SK-N-SH treated with all-trans-retinoic acid at 6 μM for 48 hours (cell line): ENCODE measurements at regions not wholly inside any gene's neighbourhood (a gene's known extent, or its start where the extent isn't known, plus 50 kb on each side); places are given as distances from the start of the nearest gene placed in this dataset.

ENCODE experiments used
- ESRRG ChIP-seq: fragments of 250-450 bp; sonication (Bioruptor Pico); IDR thresholded peaks from 2 replicates; pipeline ENCODE4 v1.6.1; 2021; ENCODE audit warnings: mild to moderate bottlenecking
- ISL1 ChIP-seq: fragments of 250-450 bp; sonication (Bioruptor Pico); IDR thresholded peaks from 2 replicates; pipeline ENCODE4 v2.1.2; 2022; ENCODE audit warnings: mild to moderate bottlenecking, moderate library complexity
- OSR1 ChIP-seq: fragments of 250-450 bp; sonication (Bioruptor Pico); IDR thresholded peaks from 2 replicates; pipeline ENCODE4 v1.8.0; 2022; ENCODE audit warnings: moderate library complexity, mild to moderate bottlenecking, inconsistent platforms
- SNAI2 ChIP-seq: fragments of 250-450 bp; sonication (Bioruptor Pico); IDR thresholded peaks from 2 replicates; pipeline ENCODE4 v1.5.0; 2020; ENCODE audit warnings: mild to moderate bottlenecking, moderate library complexity
- TOX ChIP-seq: fragments of 250-450 bp; sonication (Bioruptor Pico); IDR thresholded peaks from 2 replicates; pipeline ENCODE4 v1.8.0; 2021; ENCODE audit warnings: mild to moderate bottlenecking, moderate library complexity, borderline replicate concordance
- ZFP3 ChIP-seq: fragments of 250-450 bp; sonication (Bioruptor Pico); IDR thresholded peaks from 2 replicates; pipeline ENCODE4 v1.5.0; 2020; ENCODE audit warnings: mild to moderate bottlenecking, moderate library complexity
- ZNF70 ChIP-seq: fragments of 450-650 bp; formaldehyde crosslinking; IDR thresholded peaks from 2 replicates; pipeline ENCODE4 v1.5.0; 2020; ENCODE audit warnings: mild to moderate bottlenecking, moderate library complexity
- TF ChIP-seq, protein P1 (sequence below): fragments of 250-450 bp; sonication (Bioruptor Pico); IDR thresholded peaks from 2 replicates; pipeline ENCODE4 v1.5.0; 2020; ENCODE audit warnings: mild to moderate bottlenecking, moderate library complexity
- TF ChIP-seq, protein P2 (sequence below): fragments of 250-450 bp; sonication (Bioruptor Pico); IDR thresholded peaks from 2 replicates; pipeline ENCODE4 v1.8.0; 2020; ENCODE audit warnings: mild to moderate bottlenecking, moderate library complexity, borderline replicate concordance
- TF ChIP-seq, protein P3 (sequence below): fragments of 250-450 bp; sonication (Bioruptor Pico); IDR thresholded peaks from 2 replicates; pipeline ENCODE4 v1.5.1; 2020; ENCODE audit warnings: low read depth, mild to moderate bottlenecking, moderate library complexity
- TF ChIP-seq, protein P4 (sequence below): fragments of 250-450 bp; sonication (Bioruptor Pico); IDR thresholded peaks from 2 replicates; pipeline ENCODE4 v1.8.0; 2021; ENCODE audit warnings: low read depth, mild to moderate bottlenecking, moderate library complexity, borderline replicate concordance
- TF ChIP-seq, protein P5 (sequence below): fragments of 250-450 bp; sonication (Bioruptor Pico); IDR thresholded peaks from 2 replicates; pipeline ENCODE4 v1.5.1; 2021; ENCODE audit warnings: mild to moderate bottlenecking, moderate library complexity

DNA sequence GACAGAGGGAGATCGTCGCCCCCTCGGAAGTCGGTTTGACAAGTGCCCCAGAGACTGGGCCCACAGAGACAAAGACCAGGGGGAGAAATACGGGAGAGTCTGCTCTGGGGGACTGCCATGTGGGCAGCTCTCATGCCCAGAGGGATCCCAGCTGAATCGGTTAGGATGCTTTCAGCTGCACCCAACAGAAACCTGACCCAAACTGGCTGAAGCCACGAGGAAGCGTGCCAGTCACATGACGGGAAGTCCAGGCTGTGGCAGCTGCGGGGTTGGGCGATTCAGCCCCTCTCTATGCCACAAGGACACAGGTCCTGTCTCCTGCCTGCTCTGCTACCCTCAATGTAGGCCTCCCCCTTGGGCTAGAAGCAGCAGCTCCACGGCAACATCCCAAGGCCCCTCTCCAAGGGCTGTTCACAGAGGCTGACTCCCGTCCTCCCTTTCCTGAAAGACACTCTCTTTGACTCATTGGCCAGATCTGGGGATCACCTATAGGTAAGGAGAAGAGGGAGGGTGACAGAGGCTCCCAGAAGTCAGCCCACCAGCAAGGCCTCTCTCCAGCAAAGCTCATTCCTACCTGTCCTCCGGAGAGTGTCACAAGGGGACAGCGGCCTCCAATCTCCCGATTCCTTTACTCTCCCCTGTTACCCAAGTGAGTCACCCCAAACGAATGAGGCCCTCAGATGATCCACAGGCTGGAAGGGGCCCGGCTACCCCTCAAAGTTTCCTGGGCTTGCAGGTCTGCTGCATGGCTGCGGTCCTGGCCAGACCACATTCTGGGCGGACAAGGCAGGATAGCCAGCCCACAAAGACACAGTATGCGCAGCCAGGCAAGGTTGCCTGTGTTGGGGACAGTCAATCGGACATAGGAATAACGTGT is 75.8 kb downstream of the RBFOX3 start:
- TF ChIP-seq, protein P1, sequence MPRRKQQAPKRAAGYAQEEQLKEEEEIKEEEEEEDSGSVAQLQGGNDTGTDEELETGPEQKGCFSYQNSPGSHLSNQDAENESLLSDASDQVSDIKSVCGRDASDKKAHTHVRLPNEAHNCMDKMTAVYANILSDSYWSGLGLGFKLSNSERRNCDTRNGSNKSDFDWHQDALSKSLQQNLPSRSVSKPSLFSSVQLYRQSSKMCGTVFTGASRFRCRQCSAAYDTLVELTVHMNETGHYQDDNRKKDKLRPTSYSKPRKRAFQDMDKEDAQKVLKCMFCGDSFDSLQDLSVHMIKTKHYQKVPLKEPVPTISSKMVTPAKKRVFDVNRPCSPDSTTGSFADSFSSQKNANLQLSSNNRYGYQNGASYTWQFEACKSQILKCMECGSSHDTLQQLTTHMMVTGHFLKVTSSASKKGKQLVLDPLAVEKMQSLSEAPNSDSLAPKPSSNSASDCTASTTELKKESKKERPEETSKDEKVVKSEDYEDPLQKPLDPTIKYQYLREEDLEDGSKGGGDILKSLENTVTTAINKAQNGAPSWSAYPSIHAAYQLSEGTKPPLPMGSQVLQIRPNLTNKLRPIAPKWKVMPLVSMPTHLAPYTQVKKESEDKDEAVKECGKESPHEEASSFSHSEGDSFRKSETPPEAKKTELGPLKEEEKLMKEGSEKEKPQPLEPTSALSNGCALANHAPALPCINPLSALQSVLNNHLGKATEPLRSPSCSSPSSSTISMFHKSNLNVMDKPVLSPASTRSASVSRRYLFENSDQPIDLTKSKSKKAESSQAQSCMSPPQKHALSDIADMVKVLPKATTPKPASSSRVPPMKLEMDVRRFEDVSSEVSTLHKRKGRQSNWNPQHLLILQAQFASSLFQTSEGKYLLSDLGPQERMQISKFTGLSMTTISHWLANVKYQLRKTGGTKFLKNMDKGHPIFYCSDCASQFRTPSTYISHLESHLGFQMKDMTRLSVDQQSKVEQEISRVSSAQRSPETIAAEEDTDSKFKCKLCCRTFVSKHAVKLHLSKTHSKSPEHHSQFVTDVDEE (CRISPR knock-in tag): no peak
- TF ChIP-seq ZFP3 (CRISPR knock-in tag) (no peak), ISL1 (no peak), ESRRG (CRISPR knock-in tag) (no peak), TOX (CRISPR knock-in tag) (no peak), ZNF70 (CRISPR knock-in tag) (no peak), OSR1 (no peak), SNAI2 (CRISPR knock-in tag) (no peak)
- TF ChIP-seq, protein P2, sequence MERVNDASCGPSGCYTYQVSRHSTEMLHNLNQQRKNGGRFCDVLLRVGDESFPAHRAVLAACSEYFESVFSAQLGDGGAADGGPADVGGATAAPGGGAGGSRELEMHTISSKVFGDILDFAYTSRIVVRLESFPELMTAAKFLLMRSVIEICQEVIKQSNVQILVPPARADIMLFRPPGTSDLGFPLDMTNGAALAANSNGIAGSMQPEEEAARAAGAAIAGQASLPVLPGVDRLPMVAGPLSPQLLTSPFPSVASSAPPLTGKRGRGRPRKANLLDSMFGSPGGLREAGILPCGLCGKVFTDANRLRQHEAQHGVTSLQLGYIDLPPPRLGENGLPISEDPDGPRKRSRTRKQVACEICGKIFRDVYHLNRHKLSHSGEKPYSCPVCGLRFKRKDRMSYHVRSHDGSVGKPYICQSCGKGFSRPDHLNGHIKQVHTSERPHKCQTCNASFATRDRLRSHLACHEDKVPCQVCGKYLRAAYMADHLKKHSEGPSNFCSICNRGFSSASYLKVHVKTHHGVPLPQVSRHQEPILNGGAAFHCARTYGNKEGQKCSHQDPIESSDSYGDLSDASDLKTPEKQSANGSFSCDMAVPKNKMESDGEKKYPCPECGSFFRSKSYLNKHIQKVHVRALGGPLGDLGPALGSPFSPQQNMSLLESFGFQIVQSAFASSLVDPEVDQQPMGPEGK (CRISPR knock-in tag): no peak
- TF ChIP-seq, protein P3, sequence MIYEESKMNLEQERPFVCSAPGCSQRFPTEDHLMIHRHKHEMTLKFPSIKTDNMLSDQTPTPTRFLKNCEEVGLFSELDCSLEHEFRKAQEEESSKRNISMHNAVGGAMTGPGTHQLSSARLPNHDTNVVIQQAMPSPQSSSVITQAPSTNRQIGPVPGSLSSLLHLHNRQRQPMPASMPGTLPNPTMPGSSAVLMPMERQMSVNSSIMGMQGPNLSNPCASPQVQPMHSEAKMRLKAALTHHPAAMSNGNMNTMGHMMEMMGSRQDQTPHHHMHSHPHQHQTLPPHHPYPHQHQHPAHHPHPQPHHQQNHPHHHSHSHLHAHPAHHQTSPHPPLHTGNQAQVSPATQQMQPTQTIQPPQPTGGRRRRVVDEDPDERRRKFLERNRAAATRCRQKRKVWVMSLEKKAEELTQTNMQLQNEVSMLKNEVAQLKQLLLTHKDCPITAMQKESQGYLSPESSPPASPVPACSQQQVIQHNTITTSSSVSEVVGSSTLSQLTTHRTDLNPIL: no peak
- TF ChIP-seq, protein P4, sequence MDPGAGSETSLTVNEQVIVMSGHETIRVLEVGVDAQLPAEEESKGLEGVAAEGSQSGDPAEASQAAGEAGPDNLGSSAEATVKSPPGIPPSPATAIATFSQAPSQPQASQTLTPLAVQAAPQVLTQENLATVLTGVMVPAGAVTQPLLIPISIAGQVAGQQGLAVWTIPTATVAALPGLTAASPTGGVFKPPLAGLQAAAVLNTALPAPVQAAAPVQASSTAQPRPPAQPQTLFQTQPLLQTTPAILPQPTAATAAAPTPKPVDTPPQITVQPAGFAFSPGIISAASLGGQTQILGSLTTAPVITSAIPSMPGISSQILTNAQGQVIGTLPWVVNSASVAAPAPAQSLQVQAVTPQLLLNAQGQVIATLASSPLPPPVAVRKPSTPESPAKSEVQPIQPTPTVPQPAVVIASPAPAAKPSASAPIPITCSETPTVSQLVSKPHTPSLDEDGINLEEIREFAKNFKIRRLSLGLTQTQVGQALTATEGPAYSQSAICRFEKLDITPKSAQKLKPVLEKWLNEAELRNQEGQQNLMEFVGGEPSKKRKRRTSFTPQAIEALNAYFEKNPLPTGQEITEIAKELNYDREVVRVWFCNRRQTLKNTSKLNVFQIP (CRISPR knock-in tag): no peak
- TF ChIP-seq, protein P5, sequence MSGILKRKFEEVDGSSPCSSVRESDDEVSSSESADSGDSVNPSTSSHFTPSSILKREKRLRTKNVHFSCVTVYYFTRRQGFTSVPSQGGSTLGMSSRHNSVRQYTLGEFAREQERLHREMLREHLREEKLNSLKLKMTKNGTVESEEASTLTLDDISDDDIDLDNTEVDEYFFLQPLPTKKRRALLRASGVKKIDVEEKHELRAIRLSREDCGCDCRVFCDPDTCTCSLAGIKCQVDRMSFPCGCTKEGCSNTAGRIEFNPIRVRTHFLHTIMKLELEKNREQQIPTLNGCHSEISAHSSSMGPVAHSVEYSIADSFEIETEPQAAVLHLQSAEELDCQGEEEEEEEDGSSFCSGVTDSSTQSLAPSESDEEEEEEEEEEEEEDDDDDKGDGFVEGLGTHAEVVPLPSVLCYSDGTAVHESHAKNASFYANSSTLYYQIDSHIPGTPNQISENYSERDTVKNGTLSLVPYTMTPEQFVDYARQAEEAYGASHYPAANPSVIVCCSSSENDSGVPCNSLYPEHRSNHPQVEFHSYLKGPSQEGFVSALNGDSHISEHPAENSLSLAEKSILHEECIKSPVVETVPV: no peak
